ENCODE measurements at regions not wholly inside any gene's neighbourhood (a gene's known extent, or its start where the extent isn't known, plus 50 kb on each side); places are given as distances from the start of the nearest gene placed in this dataset.
"Not testable (repeated sequence)": the region's sequence is repeated elsewhere in the genome, so short reads cannot be mapped to it uniquely, and the experiment has no call there.

GRCh38 chr1:148261684-148262083, 109.6 kb upstream of the NBPF11 start:
- not testable (repeated sequence) for DNase-seq

- not testable (repeated sequence) for DNase-seq
Observed at GRCh38 chr1:148257886-148258285, 105.8 kb upstream of the NBPF11 start.

GRCh38 chr1:148254611-148255429, 102.7 kb upstream of the NBPF11 start:
- DNase-seq: peak; percentile 27

GRCh38 chr1:148253808-148254207, 101.7 kb upstream of the NBPF11 start:
- not testable (repeated sequence) for DNase-seq

GRCh38 chr1:148248798-148249197, 96.7 kb upstream of the NBPF11 start:
- not testable (repeated sequence) for DNase-seq

- not testable (repeated sequence) for DNase-seq
Observed at GRCh38 chr1:148246258-148246861, 94.3 kb upstream of the NBPF11 start.

GRCh38 chr1:148245843-148246242, 93.8 kb upstream of the NBPF11 start:
- DNase-seq: not testable (repeated sequence)

GRCh38 chr1:148245443-148245842, 93.4 kb upstream of the NBPF11 start:
- not testable (repeated sequence) for DNase-seq

GRCh38 chr1:148233250-148233649, 81.2 kb upstream of the NBPF11 start:
- DNase-seq: not testable (repeated sequence)

- not testable (repeated sequence) for DNase-seq
Observed at GRCh38 chr1:148228846-148229245, 76.8 kb upstream of the NBPF11 start.

- not testable (repeated sequence) for DNase-seq
Observed at GRCh38 chr1:148222399-148223159, 70.5 kb upstream of the NBPF11 start.

- DNase-seq: not testable (repeated sequence)
Observed at GRCh38 chr1:148221593-148221992, 69.5 kb upstream of the NBPF11 start.

- DNase-seq: not testable (repeated sequence)
Observed at GRCh38 chr1:148219229-148219628, 67.1 kb upstream of the NBPF11 start.

- not testable (repeated sequence) for DNase-seq
Observed at GRCh38 chr1:148211191-148211590, 59.1 kb upstream of the NBPF11 start.

GRCh38 chr1:148210624-148211023, 58.5 kb upstream of the NBPF11 start:
- DNase-seq: not testable (repeated sequence)

- not testable (repeated sequence) for DNase-seq
Observed at GRCh38 chr1:148210166-148210565, 58.1 kb upstream of the NBPF11 start.

- DNase-seq: not testable (repeated sequence)
Observed at GRCh38 chr1:148202013-148202412, 49.9 kb upstream of the NBPF11 start.
